T-cell (primary cell): ENCODE measurements at regions not wholly inside any gene's neighbourhood (a gene's known extent, or its start where the extent isn't known, plus 50 kb on each side); places are given as distances from the start of the nearest gene placed in this dataset.

Experiments
- ATAC-seq, 4 experiments: fragments of 200-7000 bp in 3 of 4; fragments of 150-1000 bp in 1 of 4; cut with Tn5 transposase; replicated peaks in 1 of 4; 1 replicate in 3 of 4; 2 replicates in 1 of 4; pipeline ENCODE4 v1.10.0; 2021; ENCODE audit warnings: moderate library complexity in 3 of 4, mild to moderate bottlenecking in 2 of 4, moderate number of reproducible peaks in 1 of 4
- CTCF ChIA-PET, 2 donors: fragments of 300-600 bp; sonication (Branson Sonifier 250); formaldehyde crosslinking; loops; one replicate each; lab custom pipeline; 2022; ENCODE audit warnings: antibody characterized with exemption in 2 of 2; lab: Charles Lee
- POLR2A ChIA-PET, 2 donors: fragments of 300-600 bp; sonication (Branson Sonifier 250); formaldehyde crosslinking; loops; one replicate each; lab custom pipeline; 2022; ENCODE audit warnings: antibody characterized with exemption in 2 of 2; lab: Charles Lee
- DNase-seq, 35 experiments: peaks; one replicate each; pipeline versions ENCODE4 v3.0.0 to v3.0.0-alpha.2; 2013 to 2023
- H3K27ac ChIP-seq: one replicate; pipeline ENCODE4 v1.5.1; 2013; ENCODE audit warnings: low read length
- H3K27me3 ChIP-seq, 2 experiments: replicated peaks in 1 of 2; 1 replicate in 1 of 2; 2 replicates in 1 of 2; pipeline versions ENCODE4 v1.6.1 to v1.7.0; 2013; ENCODE audit warnings: low read length in 1 of 2, mixed read lengths in 1 of 2; ENCODE audit not compliant: control insufficient read depth in 2 of 2, insufficient read depth in 2 of 2; ENCODE audit errors: extremely low read depth in 1 of 2
- H3K36me3 ChIP-seq, 2 donors: 1 replicate in 1 of 2; 2 replicates in 1 of 2; pipeline versions ENCODE4 v1.6.1 to v1.7.0; 2013; ENCODE audit warnings: low read length in 1 of 2; ENCODE audit not compliant: control insufficient read depth in 2 of 2, insufficient read depth in 1 of 2; ENCODE audit errors: extremely low read depth in 1 of 2
- H3K4me1 ChIP-seq, 2 experiments: 1 replicate in 1 of 2; 2 replicates in 1 of 2; pipeline versions ENCODE4 v1.6.1 to v1.7.0; 2013; ENCODE audit warnings: low read length in 2 of 2, mixed read lengths in 1 of 2; ENCODE audit not compliant: insufficient read depth in 2 of 2, control insufficient read depth in 1 of 2; ENCODE audit errors: extremely low read depth in 1 of 2
- H3K4me3 ChIP-seq, 2 donors: 1 replicate in 1 of 2; 2 replicates in 1 of 2; pipeline versions ENCODE4 v1.5.1 to v1.7.0; 2013; ENCODE audit warnings: mild to moderate bottlenecking in 2 of 2, low read length in 1 of 2, moderate library complexity in 1 of 2; ENCODE audit not compliant: control insufficient read depth in 1 of 2; ENCODE audit errors: extremely low read depth in 1 of 2
- H3K9me3 ChIP-seq: 2 replicates; pipeline ENCODE4 v1.7.0; 2013
- H3K27ac Mint-ChIP-seq, 2 donors: one replicate each; pipeline ENCODE4 v1.8.0; 2020 to 2021; ENCODE audit warnings: mild to moderate bottlenecking in 2 of 2, mixed read lengths in 2 of 2
- H3K27me3 Mint-ChIP-seq, 2 donors: one replicate each; pipeline ENCODE4 v1.8.0; 2021 to 2022; ENCODE audit warnings: mixed read lengths in 2 of 2
- H3K36me3 Mint-ChIP-seq: one replicate; pipeline ENCODE4 v1.8.0; 2021; ENCODE audit warnings: mixed read lengths
- H3K4me1 Mint-ChIP-seq, 3 donors: one replicate each; pipeline ENCODE4 v1.8.0; 2020 to 2022; ENCODE audit warnings: mixed read lengths in 3 of 3, mild to moderate bottlenecking in 1 of 3
- H3K4me3 Mint-ChIP-seq, 3 donors: one replicate each; pipeline ENCODE4 v1.8.0; 2020 to 2022; ENCODE audit warnings: mild to moderate bottlenecking in 3 of 3, mixed read lengths in 3 of 3, moderate library complexity in 3 of 3
- H3K9me3 Mint-ChIP-seq, 3 donors: one replicate each; pipeline ENCODE4 v1.8.0; 2020 to 2022; ENCODE audit warnings: mixed read lengths in 3 of 3
- WGBS: methylation state at CpG from one replicate; pipeline ENCODE4 v1.1.5; 2013; ENCODE audit warnings: missing lambda C conversion rate; ENCODE audit not compliant: insufficient coverage; 5-methylcytosine and 5-hydroxymethylcytosine counted together

GRCh38 chr13:91127995-91128394 lies 219.5 kb upstream of the MIR17HG start:
- no peaks in the 10 kb centered on the region for H3K9me3 ChIP-seq
- H3K4me3 Mint-ChIP-seq: no peak overlapping the region
- no peak overlapping the region for H3K27ac ChIP-seq
- DNase-seq: no peak
- no peak overlapping the region for H3K4me3 ChIP-seq
- H3K4me1 Mint-ChIP-seq: no peaks in the 10 kb centered on the region
- H3K27me3 Mint-ChIP-seq: no peaks in the 10 kb centered on the region
- H3K4me1 ChIP-seq: no peaks in the 10 kb centered on the region
- no peak for ATAC-seq
- WGBS: no CpG with 5 or more reads among the region's 1 CpG
- no peaks in the 10 kb centered on the region for H3K9me3 Mint-ChIP-seq
- CTCF ChIA-PET: no interaction called here
- no peaks in the 10 kb centered on the region for H3K36me3 ChIP-seq
- POLR2A ChIA-PET: no interaction called here
- no peaks in the 10 kb centered on the region for H3K36me3 Mint-ChIP-seq
- no peak overlapping the region for H3K27ac Mint-ChIP-seq
- peaks cover 0 to 2% of the 10 kb centered on the region in 2 experiments for H3K27me3 ChIP-seq

GRCh38 chr13:91132381-91132780 lies 215.1 kb upstream of the MIR17HG start:
- H3K4me3 ChIP-seq: no peak overlapping the region
- 94% methylated on average over 3 of the region's 4 CpGs for WGBS
- DNase-seq (no peak), ATAC-seq (no peak)
- no peak overlapping the region for H3K27ac Mint-ChIP-seq
- POLR2A ChIA-PET: no interaction called here
- H3K27me3 Mint-ChIP-seq: no peaks in the 10 kb centered on the region
- H3K4me1 ChIP-seq: no peaks in the 10 kb centered on the region
- no peaks in the 10 kb centered on the region for H3K4me1 Mint-ChIP-seq
- H3K36me3 Mint-ChIP-seq: no peaks in the 10 kb centered on the region
- CTCF ChIA-PET: no interaction called here
- H3K9me3 ChIP-seq: no peaks in the 10 kb centered on the region
- no peak overlapping the region for H3K4me3 Mint-ChIP-seq
- no peaks in the 10 kb centered on the region for H3K36me3 ChIP-seq
- H3K27ac ChIP-seq: no peak overlapping the region
- H3K27me3 ChIP-seq: no peaks in the 10 kb centered on the region
- no peaks in the 10 kb centered on the region for H3K9me3 Mint-ChIP-seq

- Histone ChIP-seq H3K36me3 (no peaks in the 10 kb centered on the region), H3K27me3 (no peaks in the 10 kb centered on the region), H3K4me3 (no peak overlapping the region), H3K27ac (no peak overlapping the region), H3K4me1 (no peaks in the 10 kb centered on the region), H3K9me3 (no peaks in the 10 kb centered on the region)
- 66% methylated on average over 7 of the region's 7 CpGs for WGBS
- Mint-ChIP-seq H3K4me1 (no peaks in the 10 kb centered on the region), H3K27ac (no peak overlapping the region), H3K9me3 (no peaks in the 10 kb centered on the region), H3K4me3 (no peak overlapping the region), H3K36me3 (no peaks in the 10 kb centered on the region), H3K27me3 (no peaks in the 10 kb centered on the region)
- DNase-seq: no peak
- POLR2A ChIA-PET: no interaction called here
- no peak for ATAC-seq
- CTCF ChIA-PET: no interaction called here
Observed at GRCh38 chr13:91132786-91133185, 214.7 kb upstream of the MIR17HG start.

GRCh38 chr13:91133941-91134802 lies 213.3 kb upstream of the MIR17HG start:
- no peaks in the 10 kb centered on the region for H3K27me3 Mint-ChIP-seq
- DNase-seq (peak in 6 of 35 experiments; percentile 2 to 51 (median 5)), ATAC-seq (no peak)
- H3K4me1 Mint-ChIP-seq: no peaks in the 10 kb centered on the region
- CTCF ChIA-PET: interaction anchor here (0.6 to 0.9 kb wide), 2 partner anchors 273 to 589 kb away, joined by 3 read pairs; no protein-coding TSS in a partner anchor
- Histone ChIP-seq H3K4me1 (no peaks in the 10 kb centered on the region), H3K27ac (no peak overlapping the region), H3K36me3 (no peaks in the 10 kb centered on the region), H3K27me3 (no peaks in the 10 kb centered on the region), H3K9me3 (no peaks in the 10 kb centered on the region), H3K4me3 (no peak overlapping the region)
- no peak overlapping the region for H3K4me3 Mint-ChIP-seq
- POLR2A ChIA-PET: no interaction called here
- no peak overlapping the region for H3K27ac Mint-ChIP-seq
- H3K36me3 Mint-ChIP-seq: no peaks in the 10 kb centered on the region
- no peaks in the 10 kb centered on the region for H3K9me3 Mint-ChIP-seq
- 86% methylated on average over 3 of the region's 11 CpGs for WGBS

GRCh38 chr13:91134803-91135184 lies 212.7 kb upstream of the MIR17HG start:
- CTCF ChIA-PET: interaction anchor here (0.6 to 0.9 kb wide), 2 partner anchors 273 to 588 kb away, joined by 3 read pairs; no protein-coding TSS in a partner anchor

GRCh38 chr13:91135376-91135775 lies 212.1 kb upstream of the MIR17HG start:
- Mint-ChIP-seq H3K27me3 (no peaks in the 10 kb centered on the region), H3K9me3 (no peaks in the 10 kb centered on the region), H3K27ac (no peak overlapping the region), H3K36me3 (no peaks in the 10 kb centered on the region), H3K4me3 (no peak overlapping the region), H3K4me1 (no peaks in the 10 kb centered on the region)
- no peaks in the 10 kb centered on the region for H3K27me3 ChIP-seq
- no peak for DNase-seq
- no peak overlapping the region for H3K4me3 ChIP-seq
- no peak for ATAC-seq
- ChIA-PET POLR2A (no interaction called here), CTCF (no interaction called here)
- no peaks in the 10 kb centered on the region for H3K36me3 ChIP-seq
- H3K27ac ChIP-seq: no peak overlapping the region
- H3K9me3 ChIP-seq: no peaks in the 10 kb centered on the region
- no peaks in the 10 kb centered on the region for H3K4me1 ChIP-seq

More at GRCh38 chr13:91134803-91135184, 212.7 kb upstream of the MIR17HG start:
- Mint-ChIP-seq H3K36me3 (no peaks in the 10 kb centered on the region), H3K4me1 (no peaks in the 10 kb centered on the region), H3K27me3 (no peaks in the 10 kb centered on the region), H3K27ac (no peak overlapping the region), H3K4me3 (no peak overlapping the region), H3K9me3 (no peaks in the 10 kb centered on the region)
- no peak overlapping the region for H3K27ac ChIP-seq
- WGBS: no CpG with 5 or more reads among the region's 2 CpGs
- H3K9me3 ChIP-seq: no peaks in the 10 kb centered on the region
- H3K4me3 ChIP-seq: no peak overlapping the region
- H3K36me3 ChIP-seq: no peaks in the 10 kb centered on the region
- ATAC-seq (no peak), DNase-seq (no peak)
- H3K4me1 ChIP-seq: no peaks in the 10 kb centered on the region
- H3K27me3 ChIP-seq: no peaks in the 10 kb centered on the region
- POLR2A ChIA-PET: no interaction called here
